Fibroblast of the aortic adventitia (primary cell): ENCODE measurements at regions not wholly inside any gene's neighbourhood (a gene's known extent, or its start where the extent isn't known, plus 50 kb on each side); places are given as distances from the start of the nearest gene placed in this dataset.
"Not testable (repeated sequence)": the region's sequence is repeated elsewhere in the genome, so short reads cannot be mapped to it uniquely, and the experiment has no call there.

Experiments used
- DNase-seq: peaks from one replicate; pipeline ENCODE4 v3.0.0-alpha.2; 2010; ENCODE audit warnings: low read depth
- H3K4me3 ChIP-seq: 2 replicates; pipeline ENCODE4 v1.5.1; 2011; ENCODE audit warnings: low read depth, mild to moderate bottlenecking, control low read depth, low read length, moderate library complexity
- CTCF ChIP-seq: IDR thresholded peaks from 2 replicates; pipeline ENCODE4 v1.5.1; 2011; ENCODE audit warnings: mild to moderate bottlenecking, low read length, control low read depth, inconsistent platforms; ENCODE audit not compliant: insufficient read depth

- no peak for TF ChIP-seq CTCF
- no peak for DNase-seq
- no peak overlapping the region for H3K4me3 ChIP-seq
These were observed 182.8 kb downstream of the LARP7 start for GRCh38 chr4:112819729-112820128.

GRCh38 chr4:112823156-112823555 is 186.2 kb downstream of the LARP7 start:
- no peak for DNase-seq
- H3K4me3 ChIP-seq: no peak overlapping the region
- no peak for TF ChIP-seq CTCF

GRCh38 chr4:112823606-112824005 is 186.7 kb downstream of the LARP7 start:
- TF ChIP-seq CTCF: no peak

GRCh38 chr4:112830753-112831386 is 193.9 kb downstream of the LARP7 start:
- no peak for DNase-seq

More at GRCh38 chr4:112823606-112824005, 186.7 kb downstream of the LARP7 start:
- DNase-seq: no peak
- no peak overlapping the region for H3K4me3 ChIP-seq

GRCh38 chr4:112832493-112832892 is 195.6 kb downstream of the LARP7 start:
- no peak for TF ChIP-seq CTCF
- DNase-seq: no peak
- H3K4me3 ChIP-seq: no peak overlapping the region

More at GRCh38 chr4:112830753-112831386, 193.9 kb downstream of the LARP7 start:
- no peak for TF ChIP-seq CTCF
- H3K4me3 ChIP-seq: no peak overlapping the region

GRCh38 chr4:112836895-112837294 is 200.0 kb downstream of the LARP7 start:
- no peak for DNase-seq
- TF ChIP-seq CTCF: no peak
- no peak overlapping the region for H3K4me3 ChIP-seq

- H3K4me3 ChIP-seq, DNase-seq: not testable (repeated sequence)
These were observed 201.1 kb downstream of the LARP7 start for GRCh38 chr4:112838015-112838414.
